AG04449 (cell line): ENCODE measurements at regions not wholly inside any gene's neighbourhood (a gene's known extent, or its start where the extent isn't known, plus 50 kb on each side); places are given as distances from the start of the nearest gene placed in this dataset.

Experiments used
- CTCF ChIA-PET: fragments of 350-600 bp; formaldehyde crosslinking; extraction: SDS; loops from one replicate; lab custom pipeline; 2021; ENCODE audit warnings: antibody characterized with exemption; lab: Yijun Ruan, JAX
- POLR2A ChIA-PET: fragments of 400-600, 350-600 bp; formaldehyde crosslinking; extraction: SDS; loops from one replicate; lab custom pipeline; 2020; ENCODE audit warnings: antibody characterized with exemption, inconsistent platforms; lab: Yijun Ruan, JAX
- DNase-seq: peaks from one replicate; pipeline ENCODE4 v3.0.0-alpha.2; 2010; ENCODE audit warnings: low read depth, low spot score
- H3K4me3 ChIP-seq: 2 replicates; pipeline ENCODE4 v1.5.1; 2011; ENCODE audit warnings: low read depth, mild to moderate bottlenecking, control low read depth, low read length
- TF ChIP-seq, protein P1 (sequence below): IDR thresholded peaks from one replicate; pipeline ENCODE4 v1.5.1; 2011; ENCODE audit warnings: mild to moderate bottlenecking, moderate library complexity, low read length, control low read depth, inconsistent platforms; ENCODE audit not compliant: insufficient read depth; ENCODE audit errors: missing control alignments

DNA sequence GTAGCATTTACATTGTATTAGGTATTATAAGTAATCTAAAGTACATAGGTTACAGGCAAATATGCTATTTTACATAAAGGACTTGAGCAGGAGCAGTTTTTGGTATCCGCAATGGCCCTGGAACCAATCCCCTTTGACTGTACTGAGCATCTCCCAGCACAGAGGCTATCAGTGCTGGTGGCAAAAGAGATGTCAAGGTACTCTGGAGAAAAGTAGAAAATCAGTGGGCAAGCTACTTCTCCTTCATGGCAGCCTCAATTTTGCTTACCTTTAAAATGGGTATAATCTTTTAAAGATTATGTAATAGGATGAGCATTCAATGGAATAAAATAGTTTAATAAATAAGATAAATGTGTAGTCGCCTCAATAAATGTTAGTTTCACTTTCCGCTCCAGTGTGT is 56.7 kb upstream of the LMCD1 start:
- TF ChIP-seq, protein P1, sequence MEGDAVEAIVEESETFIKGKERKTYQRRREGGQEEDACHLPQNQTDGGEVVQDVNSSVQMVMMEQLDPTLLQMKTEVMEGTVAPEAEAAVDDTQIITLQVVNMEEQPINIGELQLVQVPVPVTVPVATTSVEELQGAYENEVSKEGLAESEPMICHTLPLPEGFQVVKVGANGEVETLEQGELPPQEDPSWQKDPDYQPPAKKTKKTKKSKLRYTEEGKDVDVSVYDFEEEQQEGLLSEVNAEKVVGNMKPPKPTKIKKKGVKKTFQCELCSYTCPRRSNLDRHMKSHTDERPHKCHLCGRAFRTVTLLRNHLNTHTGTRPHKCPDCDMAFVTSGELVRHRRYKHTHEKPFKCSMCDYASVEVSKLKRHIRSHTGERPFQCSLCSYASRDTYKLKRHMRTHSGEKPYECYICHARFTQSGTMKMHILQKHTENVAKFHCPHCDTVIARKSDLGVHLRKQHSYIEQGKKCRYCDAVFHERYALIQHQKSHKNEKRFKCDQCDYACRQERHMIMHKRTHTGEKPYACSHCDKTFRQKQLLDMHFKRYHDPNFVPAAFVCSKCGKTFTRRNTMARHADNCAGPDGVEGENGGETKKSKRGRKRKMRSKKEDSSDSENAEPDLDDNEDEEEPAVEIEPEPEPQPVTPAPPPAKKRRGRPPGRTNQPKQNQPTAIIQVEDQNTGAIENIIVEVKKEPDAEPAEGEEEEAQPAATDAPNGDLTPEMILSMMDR, result no peak
- H3K4me3 ChIP-seq, result no peak overlapping the region
- no peak for DNase-seq
- CTCF ChIA-PET, result interaction anchor here (0.7 to 6.0 kb wide), 11 partner anchors 11 to 219 kb away, joined by 3 to 166 read pairs (median 6); no protein-coding TSS in a partner anchor
- POLR2A ChIA-PET, result interaction anchor here (0.7 to 2.4 kb wide), 10 partner anchors 12 to 175 kb away, joined by 3 to 17 read pairs (median 4); partner anchors contain the start of gene LMCD1

DNA sequence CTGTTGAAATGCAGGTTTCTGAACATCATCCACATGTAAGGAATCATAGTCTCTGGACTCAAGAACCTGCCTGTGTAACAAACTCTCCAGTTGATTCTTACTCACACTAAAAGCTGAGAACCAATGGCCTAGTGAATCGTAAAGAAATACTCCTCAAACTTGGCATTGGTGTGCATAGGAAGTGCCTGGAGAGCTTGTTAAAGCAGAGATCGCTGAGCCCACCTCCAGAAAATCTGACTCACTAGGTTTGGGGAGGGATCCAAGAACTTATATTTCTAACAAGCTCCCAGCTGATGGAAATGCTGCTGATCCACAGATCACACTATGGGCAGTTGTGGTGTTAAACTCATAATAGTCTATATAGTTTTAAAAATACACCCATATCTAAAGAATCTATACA is 55.8 kb upstream of the LMCD1 start:
- TF ChIP-seq, protein P1, result no peak
- ChIA-PET POLR2A (interaction anchor here (0.6 to 2.4 kb wide), 5 partner anchors 13 to 215 kb away, joined by 3 to 9 read pairs (median 4); no protein-coding TSS in a partner anchor), CTCF (interaction anchor here (0.7 to 6.0 kb wide), 8 partner anchors 23 to 218 kb away, joined by 3 to 166 read pairs (median 4); no protein-coding TSS in a partner anchor)
- peak; percentile 95 for DNase-seq
- no peak overlapping the region for H3K4me3 ChIP-seq

DNA sequence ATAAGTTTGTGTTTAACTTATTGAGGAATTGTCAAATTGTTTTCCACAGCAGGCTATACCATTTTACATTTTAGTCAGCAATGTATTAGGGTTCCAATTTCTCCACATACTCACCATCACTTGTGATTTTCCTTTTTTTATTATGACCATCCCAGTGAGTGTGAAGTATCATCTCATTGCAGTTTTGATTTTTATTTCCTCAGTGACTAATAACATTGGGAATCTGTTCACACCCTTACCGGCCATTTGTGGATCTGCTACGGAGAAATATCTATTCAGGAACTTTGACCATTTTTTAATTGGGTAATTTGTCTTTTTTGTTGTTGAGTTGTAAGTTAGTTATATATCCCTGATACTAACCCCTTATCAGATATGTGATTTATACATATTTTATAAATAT is 54.8 kb upstream of the LMCD1 start:
- CTCF ChIA-PET, result interaction anchor here (6.0 kb wide), 2 partner anchors 161 to 176 kb away, joined by 149 to 166 read pairs; no protein-coding TSS in a partner anchor

DNA sequence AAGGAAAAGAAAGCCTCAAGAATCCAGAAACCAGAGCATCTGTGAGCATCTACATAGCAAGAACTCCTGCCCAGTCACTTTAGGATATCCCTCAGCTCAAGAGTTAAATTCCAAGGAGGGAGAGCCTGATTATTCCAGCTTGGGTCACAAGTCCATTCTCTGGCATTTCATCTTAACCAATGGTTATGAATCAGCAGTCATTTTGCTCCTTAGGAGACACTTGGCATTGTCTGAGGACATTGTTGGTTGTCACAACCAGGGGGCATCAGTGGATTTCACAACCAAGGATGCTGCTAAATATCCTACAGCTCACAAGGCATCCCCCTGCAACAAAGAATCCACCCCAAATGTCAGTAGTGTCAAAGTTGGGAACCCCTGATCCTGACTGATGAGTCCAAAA is 51.0 kb upstream of the LMCD1 start:
- TF ChIP-seq, protein P1, result no peak
- H3K4me3 ChIP-seq, result no peak overlapping the region
- POLR2A ChIA-PET, result no interaction called here
- no peak for DNase-seq
- CTCF ChIA-PET, result interaction anchor here (0.8 to 2.1 kb wide), 4 partner anchors 9 to 212 kb away, joined by 3 to 9 read pairs (median 3); no protein-coding TSS in a partner anchor

More for the DNA sequence above, 54.8 kb upstream of the LMCD1 start:
- no peak overlapping the region for H3K4me3 ChIP-seq
- POLR2A ChIA-PET, result no interaction called here
- DNase-seq, result no peak
- TF ChIP-seq, protein P1, result no peak

DNA sequence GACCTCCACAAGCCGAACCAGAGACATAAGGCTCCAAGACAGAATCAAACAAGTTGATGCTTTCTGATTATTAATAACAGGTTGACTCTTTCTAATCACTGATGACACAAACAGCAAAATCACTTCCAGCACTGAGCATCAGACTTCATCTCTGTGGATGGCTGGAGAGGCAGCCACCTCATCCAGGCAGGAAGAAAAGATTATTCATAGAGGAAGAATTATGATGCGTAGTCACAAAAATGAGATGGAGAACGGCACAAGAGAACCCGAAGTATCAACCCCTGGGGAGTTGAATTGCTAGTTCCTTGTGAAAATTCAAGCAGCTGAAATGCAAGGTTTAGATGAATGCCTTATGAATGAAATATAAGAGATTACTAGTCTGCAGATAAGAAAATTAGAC is 49.9 kb upstream of the LMCD1 start:
- POLR2A ChIA-PET, result interaction anchor here (1.0 kb wide), 1 partner anchor 109 kb away, joined by 3 read pairs; no protein-coding TSS in a partner anchor
- CTCF ChIA-PET, result interaction anchor here (0.8 to 2.1 kb wide), 3 partner anchors 10 to 156 kb away, joined by 3 to 9 read pairs (median 7); no protein-coding TSS in a partner anchor

More for the DNA sequence above, 49.9 kb upstream of the LMCD1 start:
- TF ChIP-seq, protein P1, result no peak
- H3K4me3 ChIP-seq, result no peak overlapping the region
- no peak for DNase-seq
